ENCODE measurements at regions not wholly inside any gene's neighbourhood (a gene's known extent, or its start where the extent isn't known, plus 50 kb on each side); places are given as distances from the start of the nearest gene placed in this dataset.

- no peak for DNase-seq (ENCODE audit: low read depth)
- TF ChIP-seq CTCF (IDR thresholded peaks at IDR 0.05; ENCODE audit: insufficient read depth, low read depth, low read length, missing control alignments): no peak
- no peak overlapping the region for H3K4me3 ChIP-seq (ENCODE audit: low read depth, low read length)
Measured at GRCh38 chr4:104989371-104989770, 157.3 kb upstream of the TET2 start.

- H3K4me3 ChIP-seq (ENCODE audit: low read depth, low read length): no peak overlapping the region
- TF ChIP-seq CTCF (IDR thresholded peaks at IDR 0.05; ENCODE audit: insufficient read depth, low read depth, low read length, missing control alignments): no peak
- DNase-seq (ENCODE audit: low read depth): no peak
Measured at GRCh38 chr4:105002278-105002677, 144.4 kb upstream of the TET2 start.

- DNase-seq (ENCODE audit: low read depth): no peak
- H3K4me3 ChIP-seq (ENCODE audit: low read depth, low read length): no peak overlapping the region
- no peak for TF ChIP-seq CTCF (IDR thresholded peaks at IDR 0.05; ENCODE audit: insufficient read depth, low read depth, low read length, missing control alignments)
Measured at GRCh38 chr4:105014234-105014633, 132.4 kb upstream of the TET2 start.

GRCh38 chr4:105014635-105015034 is 132.0 kb upstream of the TET2 start:
- TF ChIP-seq CTCF (IDR thresholded peaks at IDR 0.05; ENCODE audit: insufficient read depth, low read depth, low read length, missing control alignments): no peak
- DNase-seq (ENCODE audit: low read depth): no peak
- H3K4me3 ChIP-seq (ENCODE audit: low read depth, low read length): no peak overlapping the region

- DNase-seq (ENCODE audit: low read depth): no peak
- H3K4me3 ChIP-seq (ENCODE audit: low read depth, low read length): no peak overlapping the region
- TF ChIP-seq CTCF (IDR thresholded peaks at IDR 0.05; ENCODE audit: insufficient read depth, low read depth, low read length, missing control alignments): no peak
Measured at GRCh38 chr4:105015750-105016149, 130.9 kb upstream of the TET2 start.

- no peak overlapping the region for H3K4me3 ChIP-seq (ENCODE audit: low read depth, low read length)
- no peak for TF ChIP-seq CTCF (IDR thresholded peaks at IDR 0.05; ENCODE audit: insufficient read depth, low read depth, low read length, missing control alignments)
- DNase-seq (ENCODE audit: low read depth): no peak
Measured at GRCh38 chr4:105022811-105023667, 123.6 kb upstream of the TET2 start.

- H3K4me3 ChIP-seq (ENCODE audit: low read depth, low read length): no peak overlapping the region
- TF ChIP-seq CTCF (IDR thresholded peaks at IDR 0.05; ENCODE audit: insufficient read depth, low read depth, low read length, missing control alignments): no peak
- DNase-seq (ENCODE audit: low read depth): no peak
Measured at GRCh38 chr4:105023668-105024055, 123.0 kb upstream of the TET2 start.

All from GM12865 (cell line).